Cardiac muscle cell (in vitro differentiated cells and primary cell): ENCODE measurements at regions not wholly inside any gene's neighbourhood (a gene's known extent, or its start where the extent isn't known, plus 50 kb on each side); places are given as distances from the start of the nearest gene placed in this dataset.

Experiments used
- DNase-seq, 2 donors: peaks; one replicate each; pipeline versions ENCODE4 v3.0.0 to v3.0.0-alpha.2; 2010 to 2017; ENCODE audit warnings: low read depth in 1 of 2, low spot score in 1 of 2
- H3K27ac ChIP-seq: fragments of 200-600 bp; sonication (generic); 2 replicates; pipeline ENCODE4 v1.5.1; 2016
- H3K27me3 ChIP-seq: fragments of 200-600 bp; sonication (generic); 2 replicates; pipeline ENCODE4 v1.6.0; 2016; ENCODE audit warnings: control low read depth
- H3K36me3 ChIP-seq: fragments of 200-600 bp; sonication (generic); 2 replicates; pipeline ENCODE4 v1.5.1; 2016; ENCODE audit warnings: control low read depth
- H3K4me1 ChIP-seq: fragments of 200-600 bp; sonication (generic); 2 replicates; pipeline ENCODE4 v1.8.1; 2017; ENCODE audit warnings: low read depth, mild to moderate bottlenecking, mixed run types
- H3K4me3 ChIP-seq: fragments of 200-600 bp; sonication (generic); 2 replicates; pipeline ENCODE4 v1.5.1; 2016; ENCODE audit warnings: mild to moderate bottlenecking
- H3K9me3 ChIP-seq: fragments of 200-600 bp; sonication (generic); 2 replicates; pipeline ENCODE4 v1.5.1; 2017; ENCODE audit warnings: low read depth, mild to moderate bottlenecking, control low read depth
- CTCF ChIP-seq: IDR thresholded peaks from 2 replicates; pipeline ENCODE4 v1.5.1; 2012; ENCODE audit warnings: low read depth, mild to moderate bottlenecking, low read length

GRCh38 chr6:48032151-48032550 is 78.8 kb downstream of the PTCHD4 start:
- no peaks in the 10 kb centered on the region for H3K36me3 ChIP-seq
- no peaks in the 10 kb centered on the region for H3K4me1 ChIP-seq
- no peaks in the 10 kb centered on the region for H3K27me3 ChIP-seq
- no peak overlapping the region for H3K4me3 ChIP-seq
- TF ChIP-seq CTCF = no peak
- H3K9me3 ChIP-seq = no peaks in the 10 kb centered on the region
- DNase-seq = peak in 1 of 2 donors; percentile 87
- no peak overlapping the region for H3K27ac ChIP-seq

- Histone ChIP-seq H3K27me3 (no peaks in the 10 kb centered on the region), H3K4me3 (no peak overlapping the region), H3K36me3 (no peaks in the 10 kb centered on the region), H3K27ac (no peak overlapping the region), H3K4me1 (no peaks in the 10 kb centered on the region), H3K9me3 (no peaks in the 10 kb centered on the region)
- no peak for DNase-seq
- TF ChIP-seq CTCF = no peak
These were observed 79.3 kb downstream of the PTCHD4 start for GRCh38 chr6:48031711-48032110.

GRCh38 chr6:48027704-48028435 is 83.1 kb downstream of the PTCHD4 start:
- H3K27me3 ChIP-seq = no peaks in the 10 kb centered on the region
- H3K4me1 ChIP-seq = no peaks in the 10 kb centered on the region
- no peak for DNase-seq
- H3K27ac ChIP-seq = no peak overlapping the region
- no peaks in the 10 kb centered on the region for H3K36me3 ChIP-seq
- H3K4me3 ChIP-seq = no peak overlapping the region
- TF ChIP-seq CTCF = no peak
- no peaks in the 10 kb centered on the region for H3K9me3 ChIP-seq

- Histone ChIP-seq H3K4me1 (no peaks in the 10 kb centered on the region), H3K9me3 (no peaks in the 10 kb centered on the region), H3K4me3 (no peak overlapping the region), H3K27ac (no peak overlapping the region), H3K36me3 (no peaks in the 10 kb centered on the region), H3K27me3 (no peaks in the 10 kb centered on the region)
- no peak for TF ChIP-seq CTCF
- no peak for DNase-seq
These were observed 86.0 kb downstream of the PTCHD4 start for GRCh38 chr6:48024956-48025355.

- Histone ChIP-seq H3K27ac (no peak overlapping the region), H3K27me3 (no peaks in the 10 kb centered on the region), H3K36me3 (no peaks in the 10 kb centered on the region), H3K4me1 (no peaks in the 10 kb centered on the region), H3K4me3 (no peak overlapping the region), H3K9me3 (no peaks in the 10 kb centered on the region)
- no peak for TF ChIP-seq CTCF
- DNase-seq = no peak
These were observed 89.1 kb downstream of the PTCHD4 start for GRCh38 chr6:48021904-48022303.
